HG03469 (cell line): ENCODE measurements at regions not wholly inside any gene's neighbourhood (a gene's known extent, or its start where the extent isn't known, plus 50 kb on each side); places are given as distances from the start of the nearest gene placed in this dataset.

Experiments
- ATAC-seq: cut with Tn5 transposase; IDR thresholded peaks from one replicate; pipeline ENCODE4 v1.9.1; 2021; ENCODE audit warnings: mild to moderate bottlenecking, moderate library complexity, moderate number of reproducible peaks; ENCODE audit not compliant: unreplicated experiment

- no peak for ATAC-seq
Observed at GRCh38 chr1:59076612-59077011, 220.3 kb upstream of the FGGY start.

GRCh38 chr1:59077466-59078069 is 219.3 kb upstream of the FGGY start:
- ATAC-seq = no peak

GRCh38 chr1:59078070-59078800 is 218.7 kb upstream of the FGGY start:
- no peak for ATAC-seq

- no peak for ATAC-seq
Observed at GRCh38 chr1:59078866-59079265, 218.0 kb upstream of the FGGY start.

- no peak for ATAC-seq
Observed at GRCh38 chr1:59079434-59080140, 217.3 kb upstream of the FGGY start.

- ATAC-seq = no peak
Observed at GRCh38 chr1:59081181-59081580, 215.7 kb upstream of the FGGY start.

- ATAC-seq = no peak
Observed at GRCh38 chr1:59081795-59082194, 215.1 kb upstream of the FGGY start.

GRCh38 chr1:59083946-59084865 is 212.7 kb upstream of the FGGY start:
- ATAC-seq = no peak

- ATAC-seq = no peak
Observed at GRCh38 chr1:59085101-59085500, 211.8 kb upstream of the FGGY start.

- no peak for ATAC-seq
Observed at GRCh38 chr1:59089036-59089798, 207.7 kb upstream of the FGGY start.

GRCh38 chr1:59089922-59090457 is 206.9 kb upstream of the FGGY start:
- ATAC-seq = no peak

- ATAC-seq = no peak
Observed at GRCh38 chr1:59092126-59092525, 204.8 kb upstream of the FGGY start.

GRCh38 chr1:59094001-59094400 is 202.9 kb upstream of the FGGY start:
- ATAC-seq = no peak

GRCh38 chr1:59096501-59096900 is 200.4 kb upstream of the FGGY start:
- ATAC-seq = no peak

GRCh38 chr1:59098655-59099054 is 198.2 kb upstream of the FGGY start:
- ATAC-seq = no peak

- no peak for ATAC-seq
Observed at GRCh38 chr1:59100708-59101374, 196.1 kb upstream of the FGGY start.

GRCh38 chr1:59101518-59101917 is 195.4 kb upstream of the FGGY start:
- ATAC-seq = no peak

GRCh38 chr1:59103457-59103856 is 193.4 kb upstream of the FGGY start:
- no peak for ATAC-seq

GRCh38 chr1:59104191-59104760 is 192.6 kb upstream of the FGGY start:
- ATAC-seq = no peak
